Muscle layer of colon (tissue), 2 donors: ENCODE measurements at regions not wholly inside any gene's neighbourhood (a gene's known extent, or its start where the extent isn't known, plus 50 kb on each side); places are given as distances from the start of the nearest gene placed in this dataset.
"Not testable (repeated sequence)": the region's sequence is repeated elsewhere in the genome, so short reads cannot be mapped to it uniquely, and the experiment has no call there.

Experiments
- H3K27ac ChIP-seq: one replicate; pipeline ENCODE4 v1.7.0; 2013; ENCODE audit warnings: low read depth, mild to moderate bottlenecking, low read length, moderate library complexity
- H3K27me3 ChIP-seq, 2 donors: one replicate each; pipeline ENCODE4 v1.7.0; 2013; ENCODE audit warnings: low read length in 2 of 2, mild to moderate bottlenecking in 2 of 2; ENCODE audit not compliant: insufficient read depth in 2 of 2, control insufficient read depth in 1 of 2
- H3K36me3 ChIP-seq: one replicate; pipeline ENCODE4 v1.7.0; 2013; ENCODE audit warnings: mild to moderate bottlenecking, low read length; ENCODE audit not compliant: insufficient read depth
- H3K4me1 ChIP-seq: one replicate; pipeline ENCODE4 v1.7.0; 2013; ENCODE audit warnings: mild to moderate bottlenecking, low read length; ENCODE audit not compliant: insufficient read depth
- H3K4me3 ChIP-seq, 2 donors: one replicate each; pipeline ENCODE4 v1.7.0; 2013; ENCODE audit warnings: low read length in 2 of 2, low read depth in 1 of 2, mild to moderate bottlenecking in 1 of 2, moderate library complexity in 1 of 2
- H3K9ac ChIP-seq: one replicate; pipeline ENCODE4 v1.7.0; 2013; ENCODE audit warnings: low read length
- H3K9me3 ChIP-seq: one replicate; pipeline ENCODE4 v1.7.0; 2013; ENCODE audit warnings: mild to moderate bottlenecking, low read length
- donor health status: abdominal sarcoma.
- donor health status: Adenocarcinoma of cecum.

DNA sequence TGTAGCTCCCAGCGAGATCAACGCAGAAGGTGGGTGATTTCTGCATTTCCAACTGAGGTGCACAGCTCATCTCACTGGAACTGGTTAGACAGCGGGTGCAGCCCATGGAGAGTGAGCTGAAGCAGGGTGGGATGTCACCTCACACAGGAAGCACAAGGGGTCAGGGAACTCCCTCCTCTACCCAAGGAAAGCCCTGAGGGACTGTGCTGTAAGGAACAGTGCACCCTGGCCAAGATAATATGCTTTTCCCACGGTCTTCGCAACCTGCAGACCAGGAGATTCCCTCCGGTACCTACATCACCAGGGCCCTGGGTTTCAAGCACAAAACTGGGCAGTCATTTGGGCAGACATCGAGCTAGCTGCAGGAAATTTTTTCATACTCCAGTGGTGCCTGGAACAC lies 216.4 kb upstream of the TET2 start:
- no peaks in the 10 kb centered on the region for H3K27me3 ChIP-seq
- H3K4me1 ChIP-seq = no peaks in the 10 kb centered on the region
- H3K9ac ChIP-seq = no peak overlapping the region
- H3K4me3 ChIP-seq = no peak overlapping the region
- H3K9me3 ChIP-seq = no peaks in the 10 kb centered on the region
- no peaks in the 10 kb centered on the region for H3K36me3 ChIP-seq
- no peak overlapping the region for H3K27ac ChIP-seq

DNA sequence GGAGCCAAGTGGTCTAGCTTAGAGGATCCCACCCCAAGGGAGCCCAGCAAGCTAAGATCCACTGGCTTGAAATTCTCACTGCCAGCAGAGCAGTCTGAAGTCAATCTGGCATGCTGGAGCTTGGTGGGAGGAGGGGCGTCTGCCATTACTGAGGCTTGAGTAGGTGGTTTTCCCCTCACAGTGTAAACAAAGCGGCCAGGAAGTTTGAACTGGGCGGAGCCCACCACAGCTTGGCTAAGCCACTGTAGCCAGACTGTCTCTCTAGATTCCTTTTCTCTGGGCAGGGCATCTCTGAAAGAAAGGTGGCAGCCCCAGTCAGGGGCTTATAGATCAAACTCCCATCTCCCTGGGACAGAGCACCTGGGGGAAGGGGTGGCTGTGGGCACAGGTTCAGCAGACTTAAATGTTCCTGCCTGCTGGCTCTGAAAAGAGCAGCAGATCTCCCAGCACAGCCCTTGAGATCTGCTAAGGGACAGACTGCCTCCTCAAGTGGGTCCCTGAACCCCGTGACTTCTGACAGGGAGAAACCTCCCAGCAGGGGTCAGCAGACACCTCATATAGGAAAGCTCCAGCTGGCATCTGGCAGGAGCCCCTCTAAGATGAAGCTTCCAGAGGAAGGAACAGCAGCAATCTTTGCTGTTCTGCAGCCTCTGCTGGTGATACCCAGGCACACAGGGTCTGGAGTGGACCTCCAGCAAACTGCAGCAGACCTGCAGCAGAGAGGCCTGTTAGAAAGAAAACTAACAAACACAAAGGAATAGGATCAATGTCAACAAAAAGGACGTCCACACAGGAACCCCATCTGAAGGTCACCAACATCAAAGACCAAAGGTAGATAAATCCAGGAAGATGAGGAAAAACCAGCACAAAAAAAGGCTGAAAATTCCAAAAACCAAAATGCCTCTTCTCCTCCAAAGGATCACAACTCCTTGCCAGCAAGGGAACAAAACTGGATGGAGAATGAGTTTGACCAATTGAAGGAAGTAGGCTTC lies 215.6 kb upstream of the TET2 start:
- H3K9ac ChIP-seq, H3K36me3 ChIP-seq, H3K9me3 ChIP-seq, H3K27me3 ChIP-seq, H3K4me3 ChIP-seq, H3K27ac ChIP-seq, H3K4me1 ChIP-seq: not testable (repeated sequence)

DNA sequence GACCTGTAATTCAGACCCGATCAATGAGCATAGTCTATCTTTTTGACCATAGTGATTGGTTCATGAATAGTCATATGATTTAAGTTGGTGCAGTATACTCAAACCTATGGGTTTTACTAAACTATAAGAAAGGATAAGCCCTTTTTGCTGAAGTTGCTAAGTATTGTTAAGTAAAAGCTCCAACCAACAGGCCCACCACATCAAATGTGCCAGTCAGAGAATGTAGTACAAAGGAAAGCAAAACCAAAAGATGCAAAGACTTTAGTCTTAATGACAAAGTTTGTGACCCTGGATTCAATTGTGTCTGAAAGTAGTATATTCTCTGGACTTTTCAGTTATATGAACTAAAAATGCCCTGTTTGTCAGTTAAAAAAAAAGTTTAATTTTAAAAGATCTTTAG lies 208.1 kb upstream of the TET2 start:
- Histone ChIP-seq H3K4me1 (no peaks in the 10 kb centered on the region), H3K4me3 (no peak overlapping the region), H3K36me3 (no peaks in the 10 kb centered on the region), H3K9ac (no peak overlapping the region), H3K9me3 (no peaks in the 10 kb centered on the region), H3K27me3 (no peaks in the 10 kb centered on the region), H3K27ac (no peak overlapping the region)

DNA sequence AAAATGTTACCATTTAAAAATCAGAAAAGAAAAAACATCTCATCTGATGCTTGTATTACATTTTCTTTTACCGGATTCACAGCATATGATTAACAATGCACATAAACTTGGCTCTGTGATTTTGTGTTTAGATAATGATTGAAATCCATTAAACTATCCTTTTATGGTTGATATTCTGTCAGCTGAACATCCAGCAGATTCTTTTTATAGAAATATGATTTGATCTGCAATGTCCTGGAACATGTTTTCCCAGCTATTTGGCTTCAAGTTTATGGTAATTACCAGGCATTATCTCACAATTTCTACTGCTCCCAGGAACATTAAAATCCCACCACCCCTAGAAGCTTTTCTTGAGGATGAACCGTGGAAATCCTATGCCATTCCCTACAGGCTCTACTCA lies 205.7 kb upstream of the TET2 start:
- Histone ChIP-seq H3K27ac (no peak overlapping the region), H3K4me3 (no peak overlapping the region), H3K9me3 (no peaks in the 10 kb centered on the region), H3K36me3 (no peaks in the 10 kb centered on the region), H3K4me1 (no peaks in the 10 kb centered on the region), H3K9ac (no peak overlapping the region), H3K27me3 (no peaks in the 10 kb centered on the region)

DNA sequence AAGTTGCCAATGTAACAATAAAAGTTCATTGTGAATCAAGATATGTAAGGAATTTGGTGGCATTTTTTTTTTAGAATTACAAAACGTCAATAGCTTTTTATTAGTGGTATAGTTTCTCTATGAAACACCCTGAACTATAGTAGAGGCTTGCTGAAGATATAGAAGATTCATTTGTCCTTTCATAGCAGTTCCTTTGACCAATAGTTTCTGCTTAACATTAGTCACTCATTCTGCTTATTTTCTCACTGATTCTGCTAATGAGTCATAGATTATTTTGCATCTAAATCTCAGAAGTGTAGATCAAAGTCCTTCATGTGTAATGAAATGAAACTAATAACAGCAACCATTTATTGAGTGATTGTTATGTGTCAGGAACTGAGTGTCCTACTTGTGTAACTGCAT lies 205.0 kb upstream of the TET2 start:
- no peaks in the 10 kb centered on the region for H3K36me3 ChIP-seq

DNA sequence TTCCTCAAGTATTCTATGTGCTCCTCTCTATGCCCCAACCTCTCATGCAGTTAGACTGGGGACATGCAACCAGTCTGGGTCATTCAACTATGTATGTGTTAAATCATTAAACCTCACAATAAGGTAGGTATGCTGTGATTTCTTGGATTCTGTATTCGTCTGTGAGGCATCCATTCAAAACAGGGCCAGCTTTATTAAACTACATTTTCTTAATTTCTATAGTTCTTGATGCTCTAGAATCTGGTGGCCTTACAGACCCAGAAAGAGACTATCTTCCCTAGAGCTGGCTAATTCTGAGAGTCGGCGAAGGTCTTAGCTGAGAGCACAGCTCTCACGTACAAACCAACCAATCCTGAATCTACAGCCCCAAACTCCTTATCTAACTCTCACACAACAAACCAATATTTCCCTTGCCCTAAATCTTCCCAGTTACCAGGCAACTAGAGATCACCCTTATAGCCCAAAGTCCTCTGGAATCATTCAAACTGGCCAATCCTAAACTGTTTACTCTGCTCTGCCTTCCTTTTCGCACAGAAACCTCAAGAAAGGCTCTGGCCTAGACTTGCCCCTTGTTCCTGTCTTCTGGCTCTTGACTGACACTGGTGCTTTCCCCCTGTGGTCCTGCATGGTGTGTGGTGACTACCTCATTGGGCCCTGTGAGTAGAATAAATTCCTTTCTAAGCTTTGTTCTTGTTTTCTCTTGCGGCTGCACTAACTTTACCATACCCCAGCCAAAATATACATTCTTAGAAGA lies 203.5 kb upstream of the TET2 start:
- H3K4me1 ChIP-seq = no peaks in the 10 kb centered on the region
- no peak overlapping the region for H3K4me3 ChIP-seq
- H3K9ac ChIP-seq = no peak overlapping the region
- no peak overlapping the region for H3K27ac ChIP-seq
- H3K27me3 ChIP-seq = no peaks in the 10 kb centered on the region
- H3K36me3 ChIP-seq = no peaks in the 10 kb centered on the region
- H3K9me3 ChIP-seq = no peaks in the 10 kb centered on the region

More for the DNA sequence above, 205.0 kb upstream of the TET2 start:
- H3K9me3 ChIP-seq = no peaks in the 10 kb centered on the region
- H3K27me3 ChIP-seq = no peaks in the 10 kb centered on the region
- no peak overlapping the region for H3K4me3 ChIP-seq
- no peak overlapping the region for H3K27ac ChIP-seq
- no peaks in the 10 kb centered on the region for H3K4me1 ChIP-seq
- H3K9ac ChIP-seq = no peak overlapping the region

DNA sequence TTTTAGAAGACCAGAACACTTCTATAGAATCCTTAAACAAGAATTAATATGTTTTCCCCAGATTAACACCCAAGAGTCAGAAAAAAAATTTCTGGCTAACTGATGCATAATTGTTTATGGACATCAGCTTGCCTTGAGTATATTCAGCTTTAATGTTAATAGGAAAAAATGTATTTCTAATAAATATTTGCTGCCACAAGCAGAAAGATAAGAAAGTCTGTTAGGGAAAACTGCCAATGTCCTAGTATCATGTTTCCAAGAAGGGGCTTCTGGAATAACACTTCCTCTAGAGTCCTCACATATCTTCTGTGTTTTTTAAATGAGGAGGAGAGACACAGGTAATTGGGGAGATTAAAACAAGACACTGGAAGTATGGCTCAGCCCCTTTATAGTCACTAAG lies 202.1 kb upstream of the TET2 start:
- no peaks in the 10 kb centered on the region for H3K9me3 ChIP-seq
- no peak overlapping the region for H3K9ac ChIP-seq
- H3K27ac ChIP-seq = no peak overlapping the region
- no peak overlapping the region for H3K4me3 ChIP-seq
- H3K4me1 ChIP-seq = no peaks in the 10 kb centered on the region
- H3K27me3 ChIP-seq = no peaks in the 10 kb centered on the region
- H3K36me3 ChIP-seq = no peaks in the 10 kb centered on the region

DNA sequence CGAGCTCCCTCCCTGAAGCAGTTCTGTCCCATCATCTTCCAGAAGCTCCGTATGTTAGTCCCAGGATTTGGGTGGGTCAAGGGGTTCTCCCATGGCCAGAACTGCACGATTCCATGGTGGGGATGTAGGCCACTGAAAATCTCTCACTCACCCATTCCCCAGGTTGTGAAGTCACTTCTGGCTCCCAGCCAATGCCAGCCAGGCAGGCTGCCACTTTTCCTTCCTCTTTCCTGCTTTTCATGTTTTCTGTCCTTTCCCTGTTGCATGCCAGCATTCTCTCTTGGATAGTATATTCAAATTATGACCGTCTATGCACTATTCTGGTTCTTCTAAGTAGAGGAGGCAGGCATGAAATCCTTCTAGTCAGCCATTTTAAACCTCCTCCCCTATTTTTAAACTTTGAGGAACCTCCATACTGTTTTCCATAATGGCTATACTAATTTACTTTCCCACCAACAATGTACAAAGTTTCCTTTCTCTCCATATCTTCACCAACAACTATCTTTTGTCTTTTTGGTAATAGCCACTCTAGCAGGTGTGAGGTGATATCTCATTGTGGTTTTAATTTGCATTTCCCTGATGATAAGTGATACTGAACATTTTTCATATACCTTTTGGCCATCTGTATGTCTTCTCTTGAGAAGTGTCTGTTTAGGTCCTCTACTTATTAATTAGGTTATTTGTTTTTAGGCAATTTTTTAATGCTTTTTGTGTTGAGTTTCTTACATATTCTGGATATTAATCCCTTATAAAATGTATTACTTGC lies 182.1 kb upstream of the TET2 start:
- H3K9ac ChIP-seq = no peak overlapping the region
- H3K27me3 ChIP-seq = no peaks in the 10 kb centered on the region
- H3K27ac ChIP-seq = no peak overlapping the region
- no peak overlapping the region for H3K4me3 ChIP-seq
- no peaks in the 10 kb centered on the region for H3K4me1 ChIP-seq
- no peaks in the 10 kb centered on the region for H3K36me3 ChIP-seq
- no peaks in the 10 kb centered on the region for H3K9me3 ChIP-seq

DNA sequence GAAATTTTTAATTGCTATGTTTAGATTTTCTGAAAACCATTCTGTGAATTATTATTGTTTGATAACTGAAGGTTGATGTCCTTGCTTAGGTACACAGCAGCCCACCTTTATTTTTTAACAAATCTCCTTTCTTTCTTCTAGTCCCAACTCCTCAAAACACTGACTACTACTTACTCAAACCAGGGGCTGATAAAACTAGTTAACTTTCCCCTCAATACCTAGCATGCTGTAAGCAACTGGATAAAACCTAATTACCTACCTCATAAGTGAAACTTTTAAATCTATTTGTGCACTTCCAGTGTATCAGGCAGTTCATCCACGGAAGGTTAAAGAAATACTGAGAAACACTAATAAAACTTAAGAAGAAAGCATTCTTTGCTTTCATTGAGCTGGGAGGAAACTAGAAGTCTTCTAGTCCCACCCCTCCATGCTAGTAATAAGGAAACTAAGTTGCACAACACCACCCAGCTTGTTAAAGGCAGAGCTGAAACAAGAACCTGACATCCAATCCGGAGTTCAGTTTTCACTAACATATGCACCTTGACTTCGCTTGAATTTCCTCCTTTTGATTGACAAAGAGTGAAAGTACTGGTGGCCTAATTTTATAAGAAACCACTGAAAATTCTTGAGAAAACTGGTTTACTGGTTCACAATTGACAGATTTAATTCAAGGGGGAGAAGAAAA lies 180.2 kb upstream of the TET2 start:
- H3K27ac ChIP-seq = no peak overlapping the region

DNA sequence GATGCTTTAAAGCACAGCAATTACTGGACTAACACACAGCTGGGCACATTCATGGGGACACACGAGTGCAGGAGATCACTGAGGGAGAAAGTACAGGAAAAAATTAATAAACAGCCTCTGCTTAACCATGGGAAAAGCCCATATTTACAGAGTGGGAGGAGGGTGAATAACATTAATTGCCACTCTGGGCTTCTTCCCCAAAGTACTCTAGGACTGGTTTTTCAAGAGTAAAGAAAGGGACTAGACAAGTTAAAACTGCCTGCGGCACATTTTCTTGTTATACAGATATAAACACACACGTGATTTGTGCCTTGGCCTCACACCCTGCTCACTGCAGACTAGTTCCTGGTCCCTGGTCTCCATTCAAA lies 179.7 kb upstream of the TET2 start:
- Histone ChIP-seq H3K4me3 (no peak overlapping the region), H3K27me3 (no peaks in the 10 kb centered on the region), H3K9ac (no peak overlapping the region), H3K9me3 (no peaks in the 10 kb centered on the region), H3K36me3 (no peaks in the 10 kb centered on the region), H3K27ac (no peak overlapping the region), H3K4me1 (peaks cover 2% of the 10 kb centered on the region)

More for the DNA sequence above, 180.2 kb upstream of the TET2 start:
- Histone ChIP-seq H3K4me3 (no peak overlapping the region), H3K9ac (no peak overlapping the region), H3K27me3 (no peaks in the 10 kb centered on the region), H3K36me3 (no peaks in the 10 kb centered on the region), H3K4me1 (no peaks in the 10 kb centered on the region), H3K9me3 (no peaks in the 10 kb centered on the region)
